HG02938 (cell line): ENCODE measurements at regions not wholly inside any gene's neighbourhood (a gene's known extent, or its start where the extent isn't known, plus 50 kb on each side); places are given as distances from the start of the nearest gene placed in this dataset.
"Not testable (repeated sequence)": the region's sequence is repeated elsewhere in the genome, so short reads cannot be mapped to it uniquely, and the experiment has no call there.

Experiments
- ATAC-seq: cut with Tn5 transposase; IDR thresholded peaks from one replicate; pipeline ENCODE4 v1.9.1; 2021; ENCODE audit warnings: mild to moderate bottlenecking, moderate library complexity; ENCODE audit not compliant: unreplicated experiment

DNA sequence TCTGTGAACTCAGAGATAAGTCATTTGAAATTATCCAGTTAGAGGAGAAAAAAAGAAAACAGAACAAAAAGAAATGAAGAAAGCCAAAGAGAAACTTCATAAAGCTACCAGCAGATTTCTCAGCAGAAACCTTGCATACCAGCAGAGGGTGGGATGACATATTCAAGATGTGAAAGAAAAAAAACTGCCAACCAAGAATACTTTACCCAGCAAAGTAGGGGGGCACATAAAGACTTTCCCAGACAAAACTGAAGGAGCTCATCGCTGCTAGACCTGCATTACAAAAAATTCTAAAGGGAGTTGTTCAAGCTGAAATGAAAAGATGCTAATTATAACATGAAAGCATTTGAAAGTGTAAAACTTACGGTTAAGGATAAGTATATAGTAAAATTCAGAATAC, 246.3 kb downstream of the FNDC1 start:
- no peak for ATAC-seq

DNA sequence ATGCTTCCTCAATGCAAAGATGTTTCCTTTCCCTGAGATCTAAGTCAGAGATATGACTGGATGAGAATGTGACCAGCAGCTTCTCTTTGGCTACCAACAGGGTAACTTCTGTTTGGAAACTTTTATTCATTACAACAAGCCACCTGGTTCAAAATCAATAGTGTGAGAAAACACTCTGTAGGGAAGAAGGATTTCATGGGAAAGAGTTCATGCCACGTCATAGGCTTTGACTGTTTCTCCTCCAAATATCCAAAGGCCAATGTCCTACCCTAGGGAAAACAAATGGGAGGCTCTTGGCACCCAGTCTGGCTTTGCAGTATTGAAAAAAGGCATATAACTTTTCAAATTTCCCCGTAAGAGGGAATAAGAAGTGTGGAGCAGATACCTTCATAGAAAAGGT, 245.5 kb downstream of the FNDC1 start:
- no peak for ATAC-seq

DNA sequence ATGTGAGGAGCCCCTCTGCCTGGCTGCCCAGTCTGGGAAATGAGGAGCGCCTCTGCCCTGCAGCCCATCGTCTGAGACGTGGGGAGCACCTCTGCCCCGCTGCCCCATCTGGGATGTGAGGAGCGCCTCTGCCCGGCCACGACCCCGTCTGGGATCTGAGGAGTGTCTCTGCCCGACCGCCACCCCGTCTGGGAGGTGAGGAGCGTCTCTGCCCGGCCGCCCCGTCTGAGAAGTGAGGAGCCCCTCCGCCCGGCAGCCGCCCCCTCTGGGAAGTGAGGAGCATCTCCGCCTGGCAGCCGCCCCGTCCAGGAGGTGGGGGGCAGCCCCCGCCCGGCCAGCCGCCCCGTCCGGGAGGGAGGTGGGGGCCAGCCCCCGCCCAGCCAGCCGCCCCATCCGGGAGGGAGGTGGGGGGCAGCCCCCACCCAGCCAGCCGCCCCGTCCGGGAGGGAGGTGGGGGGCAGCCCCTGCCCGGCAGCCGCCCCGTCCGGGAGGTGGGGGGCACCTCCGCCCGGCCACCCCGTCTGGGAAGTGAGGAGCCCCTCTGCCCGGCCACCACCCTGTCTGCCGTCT, 238.1 kb downstream of the FNDC1 start:
- ATAC-seq: not testable (repeated sequence)

GRCh38 chr6:159404296-159404695, 235.1 kb downstream of the FNDC1 start:
- ATAC-seq: no peak

- ATAC-seq: no peak
These were observed 231.6 kb downstream of the FNDC1 start for GRCh38 chr6:159400826-159401225.

DNA sequence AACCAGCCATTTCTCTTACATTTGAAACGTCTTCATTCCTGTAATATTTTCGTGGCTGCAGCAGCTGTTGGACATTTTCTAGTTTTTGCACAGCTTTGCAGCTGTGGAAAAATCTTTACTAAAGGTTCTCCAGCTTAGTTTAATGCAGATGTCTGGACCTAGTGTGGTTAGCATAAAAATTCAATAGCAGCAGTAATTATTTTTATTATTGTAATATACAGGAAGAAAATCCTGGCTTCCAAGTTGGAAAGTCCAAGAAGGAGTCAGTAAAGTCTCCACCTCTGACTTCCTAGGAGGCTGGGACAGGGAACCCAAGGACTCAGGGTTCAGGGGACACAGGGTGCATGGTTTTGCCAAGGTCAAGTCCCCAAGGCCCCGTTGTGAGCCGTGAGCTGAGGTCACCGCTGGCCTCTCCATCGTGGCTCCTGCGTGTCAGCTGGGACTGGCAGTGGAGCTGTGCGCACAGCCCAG, 230.6 kb downstream of the FNDC1 start:
- ATAC-seq: no peak

DNA sequence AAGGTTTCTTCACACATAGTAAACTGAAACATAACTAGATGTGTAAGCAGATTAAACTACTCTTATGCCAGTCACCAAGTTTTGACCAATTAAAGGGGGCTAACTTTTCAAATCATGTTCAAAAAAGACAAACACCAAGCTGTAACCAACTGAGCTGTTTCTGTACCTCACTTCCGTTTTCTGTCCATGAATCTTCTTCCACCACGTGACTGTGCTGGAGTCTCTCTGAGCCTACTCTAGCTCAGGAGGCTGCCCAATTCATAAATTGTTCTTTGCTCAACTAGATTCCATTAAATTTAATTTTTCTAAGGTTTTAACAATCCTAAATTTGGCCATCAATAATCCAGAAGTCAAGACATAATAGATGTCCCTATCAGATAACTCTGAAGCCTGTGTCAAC, 229.4 kb downstream of the FNDC1 start:
- no peak for ATAC-seq

DNA sequence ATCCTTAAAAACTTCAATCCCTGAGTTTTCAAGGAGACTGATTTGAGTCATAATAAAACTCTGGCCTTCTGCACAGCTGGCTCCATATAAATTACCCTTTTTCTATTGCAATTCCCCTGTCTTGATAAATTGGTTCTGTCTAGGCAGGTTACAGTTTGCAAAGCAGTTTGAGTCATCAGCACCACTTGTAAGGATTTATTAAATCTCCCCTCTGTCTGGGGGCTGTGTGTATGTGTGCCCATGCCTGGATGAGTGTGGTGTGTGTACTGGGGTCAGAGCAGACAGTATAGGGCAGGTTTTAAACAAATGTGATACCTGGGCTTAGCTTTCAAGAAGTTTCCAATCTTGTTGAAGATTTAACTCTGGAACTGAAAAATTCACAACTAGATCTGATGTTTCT, 228.6 kb downstream of the FNDC1 start:
- no peak for ATAC-seq

DNA sequence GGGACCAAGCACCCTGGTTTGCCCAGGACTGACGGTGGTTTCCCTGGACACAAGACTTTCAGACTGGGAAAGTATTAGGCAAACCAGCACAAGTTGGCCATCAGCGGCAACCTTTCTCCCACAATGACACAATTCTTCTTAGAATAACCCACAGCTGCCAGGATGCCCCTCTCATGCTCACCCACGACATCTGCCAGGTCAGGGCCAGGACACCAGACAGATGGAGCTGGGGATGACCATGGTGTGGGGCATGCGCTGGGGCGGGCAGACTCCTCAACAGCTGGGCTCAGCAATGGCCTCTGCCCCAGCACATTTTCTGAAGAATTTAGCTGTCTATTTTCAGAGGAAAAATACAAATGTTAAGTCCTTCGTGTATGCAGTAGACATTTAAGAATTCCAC, 226.4 kb downstream of the FNDC1 start:
- no peak for ATAC-seq

DNA sequence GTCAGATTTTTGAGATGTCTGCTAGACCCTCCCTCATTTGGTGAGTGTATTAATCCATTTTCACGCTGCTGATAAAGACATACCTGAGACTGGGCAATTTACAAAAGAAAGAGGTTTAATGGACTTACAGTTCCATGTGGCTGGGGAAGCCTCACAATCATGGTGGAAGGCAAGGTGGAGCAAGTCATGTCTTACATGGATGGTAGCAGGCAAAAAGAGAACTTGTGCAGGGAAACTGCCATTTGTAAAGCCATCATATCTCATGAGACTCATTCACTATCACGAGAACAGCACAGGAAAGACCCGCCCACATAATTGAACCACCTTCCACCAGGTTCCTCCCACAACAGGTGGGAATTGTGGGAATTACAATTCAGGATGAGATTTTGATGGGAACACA, 223.5 kb downstream of the FNDC1 start:
- not testable (repeated sequence) for ATAC-seq

- no peak for ATAC-seq
These were observed 221.2 kb downstream of the FNDC1 start for GRCh38 chr6:159390381-159390780.

GRCh38 chr6:159389695-159390094, 220.5 kb downstream of the FNDC1 start:
- no peak for ATAC-seq

GRCh38 chr6:159380114-159380513, 210.9 kb downstream of the FNDC1 start:
- no peak for ATAC-seq

GRCh38 chr6:159378411-159379328, 209.5 kb downstream of the FNDC1 start:
- ATAC-seq: no peak

- ATAC-seq: no peak
These were observed 207.4 kb downstream of the FNDC1 start for GRCh38 chr6:159376516-159377158.

- no peak for ATAC-seq
These were observed 205.8 kb downstream of the FNDC1 start for GRCh38 chr6:159375014-159375413.

DNA sequence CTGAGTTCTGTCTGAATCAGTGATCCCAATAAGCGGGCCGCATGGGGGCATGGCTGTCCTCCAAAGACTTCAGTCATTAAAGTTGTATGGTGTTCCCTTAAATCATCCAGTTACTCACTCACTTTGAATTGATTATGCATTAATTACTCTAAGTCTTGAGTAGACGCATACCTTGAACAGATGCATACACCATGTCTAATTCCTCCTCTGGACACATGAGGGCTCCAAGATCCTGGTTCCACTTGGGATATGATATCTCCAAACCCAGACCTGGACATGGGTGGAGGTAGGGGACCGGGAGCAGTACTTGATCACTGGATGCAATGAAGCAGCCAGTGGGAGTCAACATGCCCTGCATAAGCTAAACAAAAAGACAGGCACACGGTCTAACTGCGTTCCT, 204.5 kb downstream of the FNDC1 start:
- no peak for ATAC-seq

GRCh38 chr6:159372333-159372732, 203.1 kb downstream of the FNDC1 start:
- no peak for ATAC-seq

DNA sequence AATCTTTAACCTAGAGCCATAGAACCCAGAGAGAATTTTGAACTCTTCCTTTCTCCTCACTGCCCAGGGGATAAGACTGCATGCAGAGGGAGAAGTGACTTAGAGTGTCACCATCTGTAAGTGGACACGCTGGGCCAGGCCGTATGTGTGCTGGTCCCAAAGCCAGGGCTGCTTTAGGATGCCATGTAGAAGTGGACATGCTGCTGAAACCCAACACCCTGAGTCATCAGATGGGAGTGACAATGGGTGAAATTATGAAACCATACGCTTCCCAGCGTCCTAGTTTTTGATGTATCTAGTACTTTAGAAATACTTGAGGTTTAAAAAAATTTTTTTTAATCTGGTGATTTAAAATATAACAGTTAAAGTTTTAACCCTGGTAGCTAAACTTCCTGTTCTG, 191.1 kb downstream of the FNDC1 start:
- no peak for ATAC-seq

DNA sequence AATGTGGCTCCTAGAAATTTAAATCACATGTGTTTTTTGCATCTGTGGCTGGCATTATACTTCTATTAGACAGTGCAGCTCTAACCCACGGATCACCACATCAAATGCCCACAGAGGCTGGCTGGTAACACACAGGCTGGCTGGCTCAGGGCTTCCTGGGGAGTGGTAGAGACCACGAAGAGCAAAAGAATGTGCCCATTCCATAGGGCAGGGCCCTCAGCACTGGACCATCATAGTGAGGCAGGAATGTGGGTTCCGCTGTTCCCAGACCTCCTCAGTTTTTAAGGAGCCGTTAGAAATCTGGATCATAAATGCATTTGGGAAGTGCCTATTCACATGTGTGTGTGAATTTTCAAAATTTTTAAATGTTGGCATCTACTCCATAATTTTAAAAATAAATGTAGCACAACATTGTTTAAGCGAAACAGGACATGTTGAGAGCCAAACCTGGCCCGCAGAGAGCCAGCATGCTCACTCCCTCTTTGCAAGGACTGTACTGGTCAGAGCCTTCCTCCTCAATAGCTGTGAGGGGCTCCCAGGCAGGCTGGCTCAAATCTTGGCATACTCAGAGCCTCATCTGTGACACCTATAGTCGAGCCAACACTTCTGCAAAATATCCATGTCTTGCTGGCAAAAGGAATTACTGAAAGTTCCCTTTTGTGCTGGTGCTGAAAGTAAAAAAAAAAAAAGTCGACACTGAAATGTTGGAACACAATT, 190.5 kb downstream of the FNDC1 start:
- no peak for ATAC-seq

DNA sequence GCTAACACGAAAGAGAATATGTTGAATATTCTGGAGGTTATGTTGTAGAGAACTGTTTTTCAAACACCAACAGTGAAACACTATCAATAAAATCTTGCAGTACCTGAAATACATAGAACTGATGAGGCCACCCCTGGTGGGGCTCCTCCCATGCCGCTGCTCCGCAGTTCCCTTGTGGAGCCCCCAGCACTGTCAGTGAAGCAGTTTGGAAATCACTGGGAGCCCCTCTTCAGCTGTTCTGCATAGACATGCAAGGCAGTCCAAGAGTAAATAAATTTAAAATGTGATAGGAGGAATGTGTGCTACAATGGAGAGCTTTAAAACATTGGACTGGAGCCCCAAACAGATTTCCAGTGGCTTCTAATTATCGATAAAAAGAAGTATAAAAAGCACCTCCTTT, 189.4 kb downstream of the FNDC1 start:
- no peak for ATAC-seq
